Hepatocyte (in vitro differentiated cells): ENCODE measurements at regions not wholly inside any gene's neighbourhood (a gene's known extent, or its start where the extent isn't known, plus 50 kb on each side); places are given as distances from the start of the nearest gene placed in this dataset.

Experiments
- DNase-seq: peaks from one replicate; pipeline ENCODE4 v3.0.0-alpha.2; 2016; ENCODE audit warnings: low spot score
- H2AFZ ChIP-seq: fragments of 200-600 bp; sonication (generic); 2 replicates; pipeline ENCODE4 v1.6.0; 2016; ENCODE audit warnings: antibody characterized with exemption, mild to moderate bottlenecking
- H3K27ac ChIP-seq: fragments of 200-600 bp; sonication (generic); 2 replicates; pipeline ENCODE4 v1.5.1; 2016; ENCODE audit warnings: mild to moderate bottlenecking
- H3K27me3 ChIP-seq: fragments of 200-600 bp; sonication (generic); 2 replicates; pipeline ENCODE4 v1.6.1; 2016
- H3K36me3 ChIP-seq: fragments of 200-600 bp; sonication (generic); replicated peaks from 2 replicates; pipeline ENCODE4 v1.5.1; 2016; ENCODE audit warnings: low read depth; ENCODE audit not compliant: insufficient read depth
- H3K4me1 ChIP-seq: fragments of 200-600 bp; sonication (generic); 2 replicates; pipeline ENCODE4 v1.5.1; 2016; ENCODE audit warnings: mild to moderate bottlenecking, moderate library complexity; ENCODE audit not compliant: insufficient read depth
- H3K4me2 ChIP-seq: fragments of 200-600 bp; sonication (generic); 2 replicates; pipeline ENCODE4 v1.6.0; 2016
- H3K4me3 ChIP-seq: fragments of 200-600 bp; sonication (generic); 2 replicates; pipeline ENCODE4 v1.5.1; 2016; ENCODE audit warnings: mild to moderate bottlenecking
- H3K79me2 ChIP-seq: fragments of 200-600 bp; sonication (generic); 2 replicates; pipeline ENCODE4 v1.6.0; 2017; ENCODE audit warnings: mild to moderate bottlenecking
- H3K9me2 ChIP-seq: fragments of 200-600 bp; sonication (generic); replicated peaks from 2 replicates; pipeline ENCODE4 v1.6.0; 2017; ENCODE audit warnings: mild to moderate bottlenecking; ENCODE audit not compliant: insufficient read depth
- H3K9me3 ChIP-seq: fragments of 200-600 bp; sonication (generic); 2 replicates; pipeline ENCODE4 v1.5.1; 2016; ENCODE audit warnings: low read depth, mild to moderate bottlenecking
- H4K20me1 ChIP-seq: fragments of 200-600 bp; sonication (generic); 2 replicates; pipeline ENCODE4 v1.6.0; 2016; ENCODE audit warnings: mild to moderate bottlenecking; ENCODE audit not compliant: insufficient read depth, poor library complexity, severe bottlenecking
- EZH2 ChIP-seq: fragments of 200-600 bp; sonication (generic); IDR thresholded peaks from 2 replicates; pipeline ENCODE4 v1.6.1; 2016; ENCODE audit warnings: antibody characterized with exemption, mild to moderate bottlenecking, borderline replicate concordance
- EZH2phosphoT487 ChIP-seq: fragments of 200-600 bp; sonication (generic); IDR thresholded peaks from one replicate; pipeline ENCODE4 v1.6.1; 2018; ENCODE audit warnings: antibody characterized with exemption, mild to moderate bottlenecking, low read depth, moderate library complexity; ENCODE audit not compliant: unreplicated experiment, severe bottlenecking
- WGBS: methylation state at CpG from one replicate; pipeline ENCODE4 v1.1.6; 2016; ENCODE audit warnings: low lambda C conversion rate; ENCODE audit errors: missing lambda C conversion rate; 5-methylcytosine and 5-hydroxymethylcytosine counted together
- TF ChIP-seq, protein P1 (sequence below): fragments of 200-600 bp; sonication (generic); IDR thresholded peaks from 2 replicates; pipeline ENCODE4 v1.5.1; 2016; ENCODE audit warnings: antibody characterized with exemption, mild to moderate bottlenecking; ENCODE audit not compliant: poor library complexity

DNA sequence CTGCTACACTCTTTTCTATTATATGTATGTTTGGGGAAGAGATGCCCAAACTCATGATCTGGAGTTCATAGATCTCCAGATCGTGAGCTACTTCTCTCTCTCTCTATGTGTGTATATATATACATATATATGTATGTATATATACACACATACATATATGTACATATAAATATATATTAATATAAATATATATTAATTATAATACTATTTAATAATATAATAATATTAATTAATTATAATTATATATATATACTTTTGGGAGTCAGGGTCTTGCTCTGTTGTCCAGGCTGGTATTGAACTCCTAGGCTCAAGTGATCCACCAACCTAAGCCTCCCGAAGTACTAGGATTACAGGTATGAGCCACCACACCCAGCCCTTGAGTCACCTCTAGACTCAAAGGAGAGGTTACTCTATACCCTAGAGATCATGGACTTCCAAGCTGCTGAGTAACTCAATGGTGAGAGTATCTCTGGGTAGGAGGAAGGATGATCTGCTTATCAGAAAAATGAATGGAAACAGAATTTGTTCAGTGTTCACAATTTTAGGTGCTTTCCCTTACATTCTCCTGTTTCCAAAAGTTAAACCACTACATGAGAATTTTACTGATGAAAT, 463.5 kb upstream of the TRIB2 start:
- H3K4me2 ChIP-seq, result no peak overlapping the region
- H4K20me1 ChIP-seq, result no peaks in the 10 kb centered on the region
- H3K9me3 ChIP-seq, result no peaks in the 10 kb centered on the region
- no peaks in the 10 kb centered on the region for H3K36me3 ChIP-seq
- peaks cover 5% of the 10 kb centered on the region for H3K4me1 ChIP-seq
- no peak for DNase-seq
- no peak overlapping the region for H2AFZ ChIP-seq
- no peaks in the 10 kb centered on the region for H3K9me2 ChIP-seq
- H3K4me3 ChIP-seq, result no peak overlapping the region
- WGBS, result 92% methylated on average over 2 of the region's 2 CpGs
- no peak overlapping the region for H3K27ac ChIP-seq
- no peaks in the 10 kb centered on the region for H3K79me2 ChIP-seq
- no peak for TF ChIP-seq EZH2phosphoT487
- H3K27me3 ChIP-seq, result no peaks in the 10 kb centered on the region

- Histone ChIP-seq H3K4me3 (no peak overlapping the region), H2AFZ (no peak overlapping the region), H3K9me2 (no peaks in the 10 kb centered on the region), H3K27me3 (no peaks in the 10 kb centered on the region), H3K4me2 (no peak overlapping the region), H3K27ac (no peak overlapping the region), H3K4me1 (peaks cover 5% of the 10 kb centered on the region), H4K20me1 (no peaks in the 10 kb centered on the region), H3K9me3 (no peaks in the 10 kb centered on the region), H3K79me2 (no peaks in the 10 kb centered on the region), H3K36me3 (no peaks in the 10 kb centered on the region)
- DNase-seq, result no peak
- WGBS, result 70% methylated on average over 6 of the region's 6 CpGs
- no peak for TF ChIP-seq EZH2phosphoT487
- TF ChIP-seq EZH2, result no peak
Measured at GRCh38 chr2:12254280-12254860, 462.4 kb upstream of the TRIB2 start.

- 82% methylated on average over 2 of the region's 2 CpGs for WGBS
- no peak for DNase-seq
Measured at GRCh38 chr2:12256206-12256605, 460.5 kb upstream of the TRIB2 start.

DNA sequence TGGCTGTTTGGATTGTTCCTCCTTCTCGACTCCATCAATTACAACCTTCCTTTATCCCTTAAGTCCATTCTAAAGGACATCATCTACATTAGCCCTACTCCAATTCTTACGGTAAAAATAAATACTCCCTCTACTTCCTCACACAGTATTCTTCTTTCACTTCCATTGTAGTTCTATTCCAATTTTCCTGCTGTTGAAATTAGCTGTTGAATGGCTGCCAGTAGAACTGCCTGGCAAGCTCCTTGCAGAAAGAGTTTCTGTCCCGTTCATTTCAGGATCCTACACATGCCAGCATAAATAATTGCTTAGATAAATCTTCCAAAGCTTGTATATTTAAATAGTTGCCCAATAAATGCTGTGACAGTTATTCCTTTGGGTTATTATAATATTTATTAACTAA, 459.3 kb upstream of the TRIB2 start:
- DNase-seq, result no peak
- TF ChIP-seq EZH2phosphoT487 (no peak), EZH2 (no peak)
- TF ChIP-seq, protein P1, sequence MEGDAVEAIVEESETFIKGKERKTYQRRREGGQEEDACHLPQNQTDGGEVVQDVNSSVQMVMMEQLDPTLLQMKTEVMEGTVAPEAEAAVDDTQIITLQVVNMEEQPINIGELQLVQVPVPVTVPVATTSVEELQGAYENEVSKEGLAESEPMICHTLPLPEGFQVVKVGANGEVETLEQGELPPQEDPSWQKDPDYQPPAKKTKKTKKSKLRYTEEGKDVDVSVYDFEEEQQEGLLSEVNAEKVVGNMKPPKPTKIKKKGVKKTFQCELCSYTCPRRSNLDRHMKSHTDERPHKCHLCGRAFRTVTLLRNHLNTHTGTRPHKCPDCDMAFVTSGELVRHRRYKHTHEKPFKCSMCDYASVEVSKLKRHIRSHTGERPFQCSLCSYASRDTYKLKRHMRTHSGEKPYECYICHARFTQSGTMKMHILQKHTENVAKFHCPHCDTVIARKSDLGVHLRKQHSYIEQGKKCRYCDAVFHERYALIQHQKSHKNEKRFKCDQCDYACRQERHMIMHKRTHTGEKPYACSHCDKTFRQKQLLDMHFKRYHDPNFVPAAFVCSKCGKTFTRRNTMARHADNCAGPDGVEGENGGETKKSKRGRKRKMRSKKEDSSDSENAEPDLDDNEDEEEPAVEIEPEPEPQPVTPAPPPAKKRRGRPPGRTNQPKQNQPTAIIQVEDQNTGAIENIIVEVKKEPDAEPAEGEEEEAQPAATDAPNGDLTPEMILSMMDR, result no peak
- H3K4me2 ChIP-seq, result no peak overlapping the region
- H3K9me2 ChIP-seq, result no peaks in the 10 kb centered on the region
- no peak overlapping the region for H2AFZ ChIP-seq
- no peak overlapping the region for H3K27ac ChIP-seq
- H3K4me3 ChIP-seq, result no peak overlapping the region
- H4K20me1 ChIP-seq, result no peaks in the 10 kb centered on the region
- H3K79me2 ChIP-seq, result no peaks in the 10 kb centered on the region
- WGBS, result 64% methylated on average over 3 of the region's 3 CpGs
- peaks cover 5% of the 10 kb centered on the region for H3K4me1 ChIP-seq
- no peaks in the 10 kb centered on the region for H3K9me3 ChIP-seq
- no peaks in the 10 kb centered on the region for H3K27me3 ChIP-seq
- H3K36me3 ChIP-seq, result no peaks in the 10 kb centered on the region

More at GRCh38 chr2:12256206-12256605, 460.5 kb upstream of the TRIB2 start:
- no peaks in the 10 kb centered on the region for H4K20me1 ChIP-seq
- H2AFZ ChIP-seq, result no peak overlapping the region
- TF ChIP-seq EZH2phosphoT487 (no peak), EZH2 (no peak)
- TF ChIP-seq, protein P1, result no peak
- H3K27me3 ChIP-seq, result no peaks in the 10 kb centered on the region
- H3K4me1 ChIP-seq, result peaks cover 5% of the 10 kb centered on the region
- no peaks in the 10 kb centered on the region for H3K79me2 ChIP-seq
- H3K4me3 ChIP-seq, result no peak overlapping the region
- H3K9me2 ChIP-seq, result no peaks in the 10 kb centered on the region
- H3K9me3 ChIP-seq, result no peaks in the 10 kb centered on the region
- H3K27ac ChIP-seq, result no peak overlapping the region
- no peaks in the 10 kb centered on the region for H3K36me3 ChIP-seq
- H3K4me2 ChIP-seq, result no peak overlapping the region
